Loucy (cell line): ENCODE measurements at regions not wholly inside any gene's neighbourhood (a gene's known extent, or its start where the extent isn't known, plus 50 kb on each side); places are given as distances from the start of the nearest gene placed in this dataset.

Experiments
- H2AFZ ChIP-seq: fragments of 200-600 bp; sonication (generic); 2 replicates; pipeline ENCODE4 v1.6.0; 2016; ENCODE audit warnings: antibody characterized with exemption, mild to moderate bottlenecking, low read length, moderate library complexity
- H3F3A ChIP-seq: fragments of 200-600 bp; 2 replicates; pipeline ENCODE4 v1.6.0; 2016; ENCODE audit warnings: antibody characterized with exemption, low read depth, mild to moderate bottlenecking
- H3K27me3 ChIP-seq: fragments of 200-600 bp; sonication (generic); 2 replicates; pipeline ENCODE4 v1.6.1; 2014; ENCODE audit warnings: low read length, mild to moderate bottlenecking; ENCODE audit not compliant: insufficient read depth, poor library complexity, severe bottlenecking
- H3K36me3 ChIP-seq: fragments of 200-600 bp; sonication (generic); 2 replicates; pipeline ENCODE4 v1.6.1; 2016; ENCODE audit warnings: low read length; ENCODE audit not compliant: insufficient read depth
- H3K4me1 ChIP-seq: fragments of 200-600 bp; sonication (generic); 2 replicates; pipeline ENCODE4 v1.5.1; 2014; ENCODE audit warnings: low read length, mild to moderate bottlenecking; ENCODE audit not compliant: insufficient read depth, poor library complexity, severe bottlenecking
- H3K4me2 ChIP-seq: fragments of 200-600 bp; sonication (generic); 2 replicates; pipeline ENCODE4 v1.6.0; 2014; ENCODE audit warnings: antibody characterized with exemption, low read length, low read depth, mild to moderate bottlenecking; ENCODE audit not compliant: poor library complexity, severe bottlenecking
- H3K4me3 ChIP-seq: fragments of 200-600 bp; sonication (generic); 2 replicates; pipeline ENCODE4 v1.5.1; 2014; ENCODE audit warnings: low read length, mild to moderate bottlenecking, mixed read lengths; ENCODE audit not compliant: poor library complexity, severe bottlenecking
- H3K79me2 ChIP-seq: fragments of 200-600 bp; sonication (generic); 2 replicates; pipeline ENCODE4 v1.6.1; 2014; ENCODE audit warnings: low read length; ENCODE audit not compliant: insufficient read depth
- H3K9ac ChIP-seq: fragments of 200-600 bp; sonication (generic); 2 replicates; pipeline ENCODE4 v1.6.0; 2014; ENCODE audit warnings: mild to moderate bottlenecking, low read depth, low read length, moderate library complexity; ENCODE audit not compliant: poor library complexity, severe bottlenecking
- H3K9me2 ChIP-seq: fragments of 200-600 bp; sonication (generic); replicated peaks from 2 replicates; pipeline ENCODE4 v1.6.1; 2016; ENCODE audit warnings: low read depth, low read length, mixed read lengths
- H3K9me3 ChIP-seq: fragments of 200-600 bp; sonication (generic); 2 replicates; pipeline ENCODE4 v1.6.1; 2014; ENCODE audit warnings: mild to moderate bottlenecking, antibody characterized with exemption, low read length, low read depth; ENCODE audit not compliant: insufficient read depth
- H4K20me1 ChIP-seq: fragments of 200-600 bp; sonication (generic); 2 replicates; pipeline ENCODE4 v1.6.0; 2014; ENCODE audit warnings: antibody characterized with exemption, low read length, mild to moderate bottlenecking; ENCODE audit not compliant: insufficient read depth, poor library complexity, severe bottlenecking
- EZH2phosphoT487 ChIP-seq: fragments of 200-600 bp; IDR thresholded peaks from 2 replicates; pipeline ENCODE4 v1.6.1; 2018; ENCODE audit warnings: antibody characterized with exemption, mild to moderate bottlenecking, moderate library complexity, borderline replicate concordance
- TF ChIP-seq, protein P1 (sequence below): fragments of 200-600 bp; sonication (generic); conservative IDR thresholded peaks from 2 replicates; pipeline ENCODE4 v1.5.1; 2014; ENCODE audit warnings: mild to moderate bottlenecking, antibody characterized with exemption, low read length

DNA sequence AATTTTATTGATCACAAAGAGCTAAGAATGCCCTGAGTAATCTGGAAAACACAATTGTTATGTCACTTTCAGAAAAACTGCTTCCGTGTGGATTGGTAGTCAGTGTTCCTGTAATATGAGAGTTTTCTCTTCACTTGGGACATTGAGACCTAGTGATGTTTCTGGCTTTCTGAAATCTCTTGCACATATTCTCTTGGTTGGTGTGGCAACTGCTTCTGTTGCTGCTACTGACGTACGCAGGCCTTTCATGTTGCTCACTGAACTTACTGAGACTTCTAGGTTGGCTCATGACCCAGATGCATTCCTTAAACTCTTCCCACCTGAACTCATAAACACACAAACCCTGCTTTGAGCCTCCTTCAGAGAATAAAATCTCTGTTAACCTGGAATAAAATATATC, 175.0 kb upstream of the PFN2 start:
- no peaks in the 10 kb centered on the region for H3K9me3 ChIP-seq
- no peaks in the 10 kb centered on the region for H3F3A ChIP-seq
- no peaks in the 10 kb centered on the region for H3K27me3 ChIP-seq
- no peak overlapping the region for H3K9ac ChIP-seq
- no peaks in the 10 kb centered on the region for H3K79me2 ChIP-seq
- TF ChIP-seq, protein P1, sequence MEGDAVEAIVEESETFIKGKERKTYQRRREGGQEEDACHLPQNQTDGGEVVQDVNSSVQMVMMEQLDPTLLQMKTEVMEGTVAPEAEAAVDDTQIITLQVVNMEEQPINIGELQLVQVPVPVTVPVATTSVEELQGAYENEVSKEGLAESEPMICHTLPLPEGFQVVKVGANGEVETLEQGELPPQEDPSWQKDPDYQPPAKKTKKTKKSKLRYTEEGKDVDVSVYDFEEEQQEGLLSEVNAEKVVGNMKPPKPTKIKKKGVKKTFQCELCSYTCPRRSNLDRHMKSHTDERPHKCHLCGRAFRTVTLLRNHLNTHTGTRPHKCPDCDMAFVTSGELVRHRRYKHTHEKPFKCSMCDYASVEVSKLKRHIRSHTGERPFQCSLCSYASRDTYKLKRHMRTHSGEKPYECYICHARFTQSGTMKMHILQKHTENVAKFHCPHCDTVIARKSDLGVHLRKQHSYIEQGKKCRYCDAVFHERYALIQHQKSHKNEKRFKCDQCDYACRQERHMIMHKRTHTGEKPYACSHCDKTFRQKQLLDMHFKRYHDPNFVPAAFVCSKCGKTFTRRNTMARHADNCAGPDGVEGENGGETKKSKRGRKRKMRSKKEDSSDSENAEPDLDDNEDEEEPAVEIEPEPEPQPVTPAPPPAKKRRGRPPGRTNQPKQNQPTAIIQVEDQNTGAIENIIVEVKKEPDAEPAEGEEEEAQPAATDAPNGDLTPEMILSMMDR: no peak
- TF ChIP-seq EZH2phosphoT487: no peak
- H4K20me1 ChIP-seq: no peaks in the 10 kb centered on the region
- peaks cover 20% of the 10 kb centered on the region for H3K4me1 ChIP-seq
- no peak overlapping the region for H3K4me2 ChIP-seq
- H2AFZ ChIP-seq: no peak overlapping the region
- H3K9me2 ChIP-seq: no peaks in the 10 kb centered on the region
- H3K4me3 ChIP-seq: no peak overlapping the region
- no peaks in the 10 kb centered on the region for H3K36me3 ChIP-seq

DNA sequence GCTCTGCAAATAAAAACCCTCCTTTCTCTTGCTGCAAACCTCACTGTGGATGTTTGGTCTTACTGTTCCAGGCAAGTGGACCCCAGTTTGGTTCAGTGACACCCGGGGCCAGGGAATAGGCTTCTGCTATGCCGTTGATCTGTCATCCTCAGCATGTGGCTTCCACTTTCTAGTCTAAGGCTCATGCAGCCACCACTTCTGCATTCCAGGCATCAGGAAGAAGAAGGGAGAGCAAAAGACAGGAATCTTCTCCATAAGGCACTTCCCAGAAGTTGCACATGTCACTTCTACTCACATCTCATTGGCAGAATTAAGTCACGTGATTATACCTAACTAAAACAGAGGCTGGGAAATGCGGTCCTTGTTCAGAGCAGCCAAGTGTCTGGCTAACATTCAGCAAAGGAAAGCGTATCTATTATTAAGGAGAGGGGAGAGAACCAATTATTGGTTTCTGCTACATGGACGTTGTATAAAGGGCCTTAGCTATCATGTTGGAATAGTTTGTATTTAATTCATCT, 173.6 kb upstream of the PFN2 start:
- Histone ChIP-seq H3K4me3 (no peak overlapping the region), H3K4me2 (no peak overlapping the region), H2AFZ (no peak overlapping the region), H3K79me2 (no peaks in the 10 kb centered on the region), H3K36me3 (no peaks in the 10 kb centered on the region), H4K20me1 (no peaks in the 10 kb centered on the region), H3K4me1 (peaks cover 25% of the 10 kb centered on the region), H3F3A (no peaks in the 10 kb centered on the region), H3K9me2 (no peaks in the 10 kb centered on the region), H3K9me3 (no peaks in the 10 kb centered on the region), H3K27me3 (no peaks in the 10 kb centered on the region), H3K9ac (no peak overlapping the region)
- TF ChIP-seq, protein P1: no peak
- TF ChIP-seq EZH2phosphoT487: no peak

DNA sequence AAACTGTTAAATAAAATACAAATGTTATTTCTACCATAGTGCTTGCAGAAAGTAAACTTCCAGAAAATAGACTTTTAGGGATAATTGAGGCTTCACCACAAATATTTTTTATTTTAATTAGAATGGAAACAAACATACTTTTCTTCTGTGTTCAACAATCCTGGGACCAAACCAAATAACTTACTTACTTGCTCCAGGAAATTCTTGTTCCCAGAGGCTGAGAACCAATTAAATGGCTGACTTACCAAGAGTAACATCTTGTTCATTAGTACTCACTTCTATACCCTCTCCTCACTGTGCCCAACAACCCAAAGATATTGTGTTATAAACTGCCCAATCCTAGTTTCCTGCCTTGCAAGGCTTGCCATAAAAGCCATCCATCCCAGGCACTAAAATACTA, 172.2 kb upstream of the PFN2 start:
- H3F3A ChIP-seq: no peaks in the 10 kb centered on the region
- no peaks in the 10 kb centered on the region for H4K20me1 ChIP-seq
- H3K4me2 ChIP-seq: no peak overlapping the region
- TF ChIP-seq, protein P1: no peak
- no peak for TF ChIP-seq EZH2phosphoT487
- H3K9ac ChIP-seq: no peak overlapping the region
- H3K36me3 ChIP-seq: no peaks in the 10 kb centered on the region
- H3K79me2 ChIP-seq: no peaks in the 10 kb centered on the region
- H2AFZ ChIP-seq: no peak overlapping the region; the same call in 1 of the 2 replicates
- peaks cover 25% of the 10 kb centered on the region for H3K4me1 ChIP-seq
- no peaks in the 10 kb centered on the region for H3K9me3 ChIP-seq
- H3K27me3 ChIP-seq: no peaks in the 10 kb centered on the region
- H3K4me3 ChIP-seq: no peak overlapping the region
- H3K9me2 ChIP-seq: no peaks in the 10 kb centered on the region
